ENCODE measurements at regions not wholly inside any gene's neighbourhood (a gene's known extent, or its start where the extent isn't known, plus 50 kb on each side); places are given as distances from the start of the nearest gene placed in this dataset.
A peak's percentile ranks its signal among the peaks of the same experiment; 100 is the strongest.

- no peak for DNase-seq
Measured at GRCh38 chr11:104325093-104325492, 161.1 kb upstream of the PDGFD start.

GRCh38 chr11:104324276-104324675 is 160.3 kb upstream of the PDGFD start:
- no peak for DNase-seq

GRCh38 chr11:104323841-104324240 is 159.9 kb upstream of the PDGFD start:
- no peak for DNase-seq

GRCh38 chr11:104322696-104323095 is 158.7 kb upstream of the PDGFD start:
- no peak for DNase-seq

GRCh38 chr11:104320956-104321355 is 157.0 kb upstream of the PDGFD start:
- DNase-seq, result no peak

- no peak for DNase-seq
Measured at GRCh38 chr11:104320097-104320496, 156.2 kb upstream of the PDGFD start.

- no peak for DNase-seq
Measured at GRCh38 chr11:104319396-104319795, 155.4 kb upstream of the PDGFD start.

- no peak for DNase-seq
Measured at GRCh38 chr11:104306862-104307474, 143.0 kb upstream of the PDGFD start.

- no peak for DNase-seq
Measured at GRCh38 chr11:104301776-104302175, 137.8 kb upstream of the PDGFD start.

GRCh38 chr11:104291646-104292045 is 127.7 kb upstream of the PDGFD start:
- no peak for DNase-seq

- DNase-seq, result no peak
Measured at GRCh38 chr11:104286129-104286528, 122.2 kb upstream of the PDGFD start.

GRCh38 chr11:104279587-104279986 is 115.6 kb upstream of the PDGFD start:
- DNase-seq, result no peak

GRCh38 chr11:104275992-104276391 is 112.0 kb upstream of the PDGFD start:
- DNase-seq, result no peak

- DNase-seq, result no peak
Measured at GRCh38 chr11:104260456-104260855, 96.5 kb upstream of the PDGFD start.

- no peak for DNase-seq
Measured at GRCh38 chr11:104259121-104259610, 95.2 kb upstream of the PDGFD start.

- peak in 1 of 2 experiments; percentile 8 for DNase-seq
Measured at GRCh38 chr11:104256525-104256924, 92.6 kb upstream of the PDGFD start.

- DNase-seq, result peak; percentile 41 to 69
Measured at GRCh38 chr11:104254347-104254746, 90.4 kb upstream of the PDGFD start.

- no peak for DNase-seq
Measured at GRCh38 chr11:104246590-104246989, 82.6 kb upstream of the PDGFD start.

GRCh38 chr11:104238916-104239315 is 75.0 kb upstream of the PDGFD start:
- no peak for DNase-seq

- no peak for DNase-seq
Measured at GRCh38 chr11:104225047-104225446, 61.1 kb upstream of the PDGFD start.

GRCh38 chr11:104222464-104222863 is 58.5 kb upstream of the PDGFD start:
- no peak for DNase-seq

GRCh38 chr11:104221455-104221854 is 57.5 kb upstream of the PDGFD start:
- DNase-seq, result no peak

GRCh38 chr11:104219096-104219495 is 55.1 kb upstream of the PDGFD start:
- DNase-seq, result no peak

- no peak for DNase-seq
Measured at GRCh38 chr11:104214517-104214916, 50.6 kb upstream of the PDGFD start.

Measured in NCI-H526 (cell line).